ENCODE measurements at regions not wholly inside any gene's neighbourhood (a gene's known extent, or its start where the extent isn't known, plus 50 kb on each side); places are given as distances from the start of the nearest gene placed in this dataset.

DNA sequence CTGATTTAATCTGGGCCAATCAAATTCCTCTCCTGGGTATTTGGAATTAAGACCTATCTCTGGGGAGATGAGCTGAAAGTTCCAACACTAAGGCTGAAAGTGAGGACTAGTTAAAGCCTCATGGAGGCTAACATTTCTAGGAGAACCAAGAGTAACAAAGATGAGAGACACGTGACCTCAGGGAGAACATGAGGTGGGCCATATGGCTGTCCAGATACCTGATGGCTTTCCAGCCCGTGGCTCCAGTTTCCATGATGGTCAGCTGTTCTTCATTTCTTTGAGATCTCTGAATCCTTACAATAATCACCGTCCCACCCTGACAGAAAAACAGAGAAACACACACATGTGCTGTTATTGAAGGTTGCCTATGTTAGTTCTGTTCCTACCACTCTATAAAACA is 66.1 kb downstream of the LEPR start:
- Histone ChIP-seq H3K36me3 (ENCODE audit: control insufficient read depth, insufficient read depth, low read length) (no peaks in the 10 kb centered on the region), H4K8ac (ENCODE audit: low read depth, low read length) (no peak overlapping the region), H3K79me2 (ENCODE audit: control insufficient read depth, insufficient read depth, low read length) (no peaks in the 10 kb centered on the region), H3K4me3 (ENCODE audit: low read length) (no peak overlapping the region), H3K23ac (ENCODE audit: low read length) (no peak overlapping the region), H2BK15ac (replicated peaks; ENCODE audit: low read depth) (no peak overlapping the region), H3K4ac (ENCODE audit: low read depth, low read length) (no peak overlapping the region), H3K4me2 (ENCODE audit: low read length) (no peak overlapping the region), H3K79me1 (ENCODE audit: low read length) (no peaks in the 10 kb centered on the region), H2AK5ac (ENCODE audit: low read length) (no peak overlapping the region), H3K56ac (ENCODE audit: low read length) (no peak overlapping the region), H2BK120ac (ENCODE audit: low read depth, low read length) (no peak overlapping the region), H3K27ac (ENCODE audit: low read depth, low read length) (no peak overlapping the region), H2BK5ac (ENCODE audit: low read length) (no peak overlapping the region), H3K9ac (ENCODE audit: low read length) (no peak overlapping the region), H3K18ac (ENCODE audit: low read length) (no peak overlapping the region), H3K4me1 (ENCODE audit: control insufficient read depth, low read depth, low read length) (no peaks in the 10 kb centered on the region), H4K5ac (ENCODE audit: low read length) (no peak overlapping the region), H3K27me3 (ENCODE audit: insufficient read depth, low read length, poor library complexity) (no peaks in the 10 kb centered on the region)
- no peak for DNase-seq
- WGBS (ENCODE audit: extremely low coverage, insufficient coverage, low lambda C conversion rate) = no CpG with 5 or more reads among the region's 3 CpGs

DNA sequence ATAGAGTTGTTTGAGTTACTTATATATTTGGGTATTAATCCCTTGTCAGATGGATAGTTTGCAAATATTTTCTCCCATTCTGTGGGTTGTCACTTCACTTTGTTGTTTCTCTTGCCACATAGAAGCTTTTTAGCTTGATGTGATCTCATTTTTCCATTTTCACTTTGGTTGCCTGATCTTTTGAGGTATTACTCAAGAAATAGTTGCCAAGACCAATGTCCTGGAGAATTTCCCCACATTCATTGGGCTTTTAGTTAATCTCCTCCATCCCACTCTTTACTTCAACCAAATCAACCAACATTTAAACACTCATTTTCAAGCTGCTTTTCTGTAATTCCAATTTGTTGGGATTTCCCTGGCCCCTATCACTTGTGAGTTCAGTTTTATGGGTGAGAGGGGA is 69.0 kb downstream of the LEPR start:
- no peaks in the 10 kb centered on the region for H3K79me1 ChIP-seq (ENCODE audit: low read length)
- no peak for DNase-seq
- no peak overlapping the region for H3K4me2 ChIP-seq (ENCODE audit: low read length)
- no peak overlapping the region for H3K4ac ChIP-seq (ENCODE audit: low read depth, low read length)
- H3K79me2 ChIP-seq (ENCODE audit: control insufficient read depth, insufficient read depth, low read length) = no peaks in the 10 kb centered on the region
- H3K23ac ChIP-seq (ENCODE audit: low read length) = no peak overlapping the region
- no peak overlapping the region for H3K18ac ChIP-seq (ENCODE audit: low read length)
- no peak overlapping the region for H2AK5ac ChIP-seq (ENCODE audit: low read length)
- no peak overlapping the region for H3K56ac ChIP-seq (ENCODE audit: low read length)
- no peak overlapping the region for H4K5ac ChIP-seq (ENCODE audit: low read length)
- H2BK5ac ChIP-seq (ENCODE audit: low read length) = no peak overlapping the region
- H2BK120ac ChIP-seq (ENCODE audit: low read depth, low read length) = no peak overlapping the region
- no peak overlapping the region for H3K4me3 ChIP-seq (ENCODE audit: low read length)
- H4K8ac ChIP-seq (ENCODE audit: low read depth, low read length) = no peak overlapping the region
- H3K9ac ChIP-seq (ENCODE audit: low read length) = no peak overlapping the region
- no peaks in the 10 kb centered on the region for H3K36me3 ChIP-seq (ENCODE audit: control insufficient read depth, insufficient read depth, low read length)
- H3K4me1 ChIP-seq (ENCODE audit: control insufficient read depth, low read depth, low read length) = no peaks in the 10 kb centered on the region
- H2BK15ac ChIP-seq (replicated peaks; ENCODE audit: low read depth) = no peak overlapping the region
- H3K27ac ChIP-seq (ENCODE audit: low read depth, low read length) = no peak overlapping the region
- H3K27me3 ChIP-seq (ENCODE audit: insufficient read depth, low read length, poor library complexity) = no peaks in the 10 kb centered on the region

DNA sequence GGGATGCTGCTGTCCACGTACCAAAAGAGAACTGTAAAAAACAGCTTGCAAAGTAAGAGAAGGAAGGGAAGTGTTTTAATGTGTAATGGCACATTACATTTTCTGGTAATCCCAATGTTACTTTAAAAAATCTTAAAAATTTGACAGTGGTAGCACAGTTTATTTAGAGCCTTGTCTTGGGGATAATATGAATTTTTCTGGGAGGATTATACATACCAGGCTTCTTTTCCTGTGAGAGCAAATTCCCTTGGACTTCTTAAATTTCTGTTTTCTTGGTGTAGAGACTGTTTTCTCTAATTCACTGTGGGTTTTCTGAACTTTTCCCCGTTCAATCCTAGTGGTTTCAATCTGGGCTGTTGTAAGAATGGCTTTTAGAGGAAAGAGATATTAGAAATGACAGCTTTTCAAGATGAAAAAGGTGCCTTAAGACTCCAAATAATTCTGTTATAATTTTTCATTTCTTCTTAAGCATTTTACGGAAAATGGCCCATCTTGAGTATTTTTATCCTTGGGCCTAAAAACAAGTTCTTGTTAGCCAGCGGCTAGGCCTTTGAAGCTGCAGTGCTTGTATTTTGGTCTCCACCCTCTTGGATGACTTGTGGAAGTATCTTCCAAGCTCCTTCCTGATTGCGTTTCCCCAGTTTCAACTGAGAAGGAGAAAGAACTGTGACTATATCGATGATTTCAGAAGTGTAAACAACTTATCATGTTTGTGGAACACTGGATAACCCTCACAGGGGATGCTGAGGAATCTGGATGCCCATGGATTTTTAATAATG is 70.0 kb downstream of the LEPR start:
- Histone ChIP-seq H3K4me2 (ENCODE audit: low read length) (no peak overlapping the region), H3K4me1 (ENCODE audit: control insufficient read depth, low read depth, low read length) (no peaks in the 10 kb centered on the region), H3K9ac (ENCODE audit: low read length) (no peak overlapping the region), H2AK5ac (ENCODE audit: low read length) (no peak overlapping the region), H3K18ac (ENCODE audit: low read length) (no peak overlapping the region), H3K56ac (ENCODE audit: low read length) (no peak overlapping the region), H3K4me3 (ENCODE audit: low read length) (no peak overlapping the region), H4K8ac (ENCODE audit: low read depth, low read length) (no peak overlapping the region), H3K79me2 (ENCODE audit: control insufficient read depth, insufficient read depth, low read length) (no peaks in the 10 kb centered on the region), H3K79me1 (ENCODE audit: low read length) (no peaks in the 10 kb centered on the region), H3K27ac (ENCODE audit: low read depth, low read length) (no peak overlapping the region), H4K5ac (ENCODE audit: low read length) (no peak overlapping the region), H2BK15ac (replicated peaks; ENCODE audit: low read depth) (no peak overlapping the region), H3K36me3 (ENCODE audit: control insufficient read depth, insufficient read depth, low read length) (no peaks in the 10 kb centered on the region), H2BK120ac (ENCODE audit: low read depth, low read length) (no peak overlapping the region), H3K4ac (ENCODE audit: low read depth, low read length) (no peak overlapping the region), H2BK5ac (ENCODE audit: low read length) (no peak overlapping the region), H3K27me3 (ENCODE audit: insufficient read depth, low read length, poor library complexity) (no peaks in the 10 kb centered on the region), H3K23ac (ENCODE audit: low read length) (no peak overlapping the region)
- no peak for DNase-seq
- WGBS (ENCODE audit: extremely low coverage, insufficient coverage, low lambda C conversion rate) = no CpG with 5 or more reads among the region's 6 CpGs

GRCh38 chr1:65491472-65491871 is 71.0 kb downstream of the LEPR start:
- no peak overlapping the region for H3K23ac ChIP-seq (ENCODE audit: low read length)
- no peaks in the 10 kb centered on the region for H3K79me2 ChIP-seq (ENCODE audit: control insufficient read depth, insufficient read depth, low read length)
- no peak overlapping the region for H3K9ac ChIP-seq (ENCODE audit: low read length)
- no peaks in the 10 kb centered on the region for H3K36me3 ChIP-seq (ENCODE audit: control insufficient read depth, insufficient read depth, low read length)
- H3K4me2 ChIP-seq (ENCODE audit: low read length) = no peak overlapping the region
- H4K5ac ChIP-seq (ENCODE audit: low read length) = no peak overlapping the region
- H3K4ac ChIP-seq (ENCODE audit: low read depth, low read length) = no peak overlapping the region
- WGBS (ENCODE audit: extremely low coverage, insufficient coverage, low lambda C conversion rate) = no CpG with 5 or more reads among the region's 3 CpGs
- no peak overlapping the region for H3K27ac ChIP-seq (ENCODE audit: low read depth, low read length)
- no peak overlapping the region for H3K18ac ChIP-seq (ENCODE audit: low read length)
- no peak overlapping the region for H4K8ac ChIP-seq (ENCODE audit: low read depth, low read length)
- no peak for DNase-seq
- H2BK5ac ChIP-seq (ENCODE audit: low read length) = no peak overlapping the region
- no peak overlapping the region for H2BK120ac ChIP-seq (ENCODE audit: low read depth, low read length)
- no peak overlapping the region for H2AK5ac ChIP-seq (ENCODE audit: low read length)
- H3K4me1 ChIP-seq (ENCODE audit: control insufficient read depth, low read depth, low read length) = no peaks in the 10 kb centered on the region
- no peaks in the 10 kb centered on the region for H3K27me3 ChIP-seq (ENCODE audit: insufficient read depth, low read length, poor library complexity)
- H3K79me1 ChIP-seq (ENCODE audit: low read length) = no peaks in the 10 kb centered on the region
- no peak overlapping the region for H2BK15ac ChIP-seq (replicated peaks; ENCODE audit: low read depth)
- H3K4me3 ChIP-seq (ENCODE audit: low read length) = no peak overlapping the region
- no peak overlapping the region for H3K56ac ChIP-seq (ENCODE audit: low read length)

DNA sequence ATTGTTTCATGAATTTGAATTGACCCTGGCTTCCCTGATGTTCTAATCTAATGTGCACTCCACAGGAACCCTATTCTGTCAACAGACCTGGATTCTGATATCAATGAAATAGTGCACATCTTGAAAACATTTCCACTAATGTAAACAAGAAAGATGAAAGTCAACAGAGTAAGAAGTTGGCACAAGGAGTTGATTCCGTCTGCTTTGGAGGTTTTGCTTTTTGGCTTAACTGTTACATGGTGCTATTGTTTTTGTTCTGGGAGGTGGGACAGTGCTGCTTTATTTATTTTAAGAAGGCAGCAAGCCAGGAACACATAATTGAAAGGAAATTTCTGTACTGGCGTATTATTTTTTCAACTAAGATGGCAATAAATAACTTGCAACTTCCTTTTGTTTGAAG is 73.3 kb downstream of the LEPR start:
- Histone ChIP-seq H3K4me2 (ENCODE audit: low read length) (no peak overlapping the region), H2BK15ac (replicated peaks; ENCODE audit: low read depth) (no peak overlapping the region), H2BK120ac (ENCODE audit: low read depth, low read length) (no peak overlapping the region), H3K4me1 (ENCODE audit: control insufficient read depth, low read depth, low read length) (no peaks in the 10 kb centered on the region), H3K18ac (ENCODE audit: low read length) (no peak overlapping the region), H3K4me3 (ENCODE audit: low read length) (no peak overlapping the region), H4K5ac (ENCODE audit: low read length) (no peak overlapping the region), H3K23ac (ENCODE audit: low read length) (no peak overlapping the region), H3K36me3 (ENCODE audit: control insufficient read depth, insufficient read depth, low read length) (no peaks in the 10 kb centered on the region), H3K27me3 (ENCODE audit: insufficient read depth, low read length, poor library complexity) (no peaks in the 10 kb centered on the region), H3K79me1 (ENCODE audit: low read length) (no peaks in the 10 kb centered on the region), H3K79me2 (ENCODE audit: control insufficient read depth, insufficient read depth, low read length) (no peaks in the 10 kb centered on the region), H4K8ac (ENCODE audit: low read depth, low read length) (no peak overlapping the region), H3K9ac (ENCODE audit: low read length) (no peak overlapping the region), H3K27ac (ENCODE audit: low read depth, low read length) (no peak overlapping the region), H2BK5ac (ENCODE audit: low read length) (no peak overlapping the region), H3K56ac (ENCODE audit: low read length) (no peak overlapping the region), H3K4ac (ENCODE audit: low read depth, low read length) (no peak overlapping the region), H2AK5ac (ENCODE audit: low read length) (no peak overlapping the region)
- no peak for DNase-seq
- no CpG with 5 or more reads among the region's 2 CpGs for WGBS (ENCODE audit: extremely low coverage, insufficient coverage, low lambda C conversion rate)

DNA sequence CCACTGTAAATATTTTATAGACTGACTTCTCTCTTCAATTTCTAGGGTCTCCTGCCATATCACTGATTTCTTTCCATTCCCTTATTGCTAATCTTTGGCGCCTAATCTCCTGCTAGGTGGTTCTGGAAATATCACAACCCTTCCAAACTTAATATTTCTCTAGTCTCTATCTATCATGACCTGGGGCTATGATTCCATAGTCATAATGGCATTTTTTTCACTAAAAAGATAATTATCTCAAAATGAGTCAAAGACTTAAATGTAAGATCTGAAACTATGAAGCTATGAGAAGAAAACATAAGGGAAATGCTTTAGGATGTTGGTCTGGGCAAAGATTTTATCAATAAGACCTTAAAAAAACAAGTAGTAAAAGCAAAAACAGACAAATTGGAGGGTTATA is 74.2 kb downstream of the LEPR start:
- no peak overlapping the region for H3K27ac ChIP-seq (ENCODE audit: low read depth, low read length)
- no CpG with 5 or more reads among the region's 1 CpG for WGBS (ENCODE audit: extremely low coverage, insufficient coverage, low lambda C conversion rate)
- no peak overlapping the region for H4K8ac ChIP-seq (ENCODE audit: low read depth, low read length)
- no peak overlapping the region for H2BK15ac ChIP-seq (replicated peaks; ENCODE audit: low read depth)
- H3K79me1 ChIP-seq (ENCODE audit: low read length) = no peaks in the 10 kb centered on the region
- H3K4me3 ChIP-seq (ENCODE audit: low read length) = no peak overlapping the region
- H3K18ac ChIP-seq (ENCODE audit: low read length) = no peak overlapping the region
- H2BK5ac ChIP-seq (ENCODE audit: low read length) = no peak overlapping the region
- H3K4me2 ChIP-seq (ENCODE audit: low read length) = no peak overlapping the region
- H4K5ac ChIP-seq (ENCODE audit: low read length) = no peak overlapping the region
- H3K36me3 ChIP-seq (ENCODE audit: control insufficient read depth, insufficient read depth, low read length) = no peaks in the 10 kb centered on the region
- no peak for DNase-seq
- H2AK5ac ChIP-seq (ENCODE audit: low read length) = no peak overlapping the region
- H3K56ac ChIP-seq (ENCODE audit: low read length) = no peak overlapping the region
- no peak overlapping the region for H3K9ac ChIP-seq (ENCODE audit: low read length)
- no peaks in the 10 kb centered on the region for H3K4me1 ChIP-seq (ENCODE audit: control insufficient read depth, low read depth, low read length)
- H3K4ac ChIP-seq (ENCODE audit: low read depth, low read length) = no peak overlapping the region
- H3K27me3 ChIP-seq (ENCODE audit: insufficient read depth, low read length, poor library complexity) = no peaks in the 10 kb centered on the region
- no peak overlapping the region for H3K23ac ChIP-seq (ENCODE audit: low read length)
- no peaks in the 10 kb centered on the region for H3K79me2 ChIP-seq (ENCODE audit: control insufficient read depth, insufficient read depth, low read length)
- no peak overlapping the region for H2BK120ac ChIP-seq (ENCODE audit: low read depth, low read length)
